Upper lobe of left lung (tissue), 4 donors: ENCODE measurements at regions not wholly inside any gene's neighbourhood (a gene's known extent, or its start where the extent isn't known, plus 50 kb on each side); places are given as distances from the start of the nearest gene placed in this dataset.

ENCODE experiments used
- EP300 ChIP-seq, 4 donors: sonication (generic); formaldehyde crosslinking; IDR thresholded peaks; one replicate each; pipeline ENCODE4 v1.5.1; 2017; ENCODE audit warnings: antibody characterized with exemption in 4 of 4, control low read depth in 2 of 4
- POLR2A ChIP-seq, 4 donors: fragments of 450-650 bp; IDR thresholded peaks; one replicate each; pipeline ENCODE4 v1.5.1; 2016 to 2017; ENCODE audit warnings: antibody characterized with exemption in 4 of 4, mild to moderate bottlenecking in 2 of 4
- POLR2AphosphoS5 ChIP-seq, 2 donors: sonication (generic); formaldehyde crosslinking; IDR thresholded peaks; one replicate each; pipeline ENCODE4 v1.5.1; 2017; ENCODE audit warnings: antibody characterized with exemption in 2 of 2
- TF ChIP-seq, protein P1 (sequence below), 6 experiments: fragments of 450-650 bp in 4 of 6; fragments of 200-600 bp in 2 of 6; sonication (generic) in 2 of 6; IDR thresholded peaks; one replicate each; pipeline ENCODE4 v1.5.1; 2016 to 2019; ENCODE audit warnings: antibody characterized with exemption in 6 of 6

DNA sequence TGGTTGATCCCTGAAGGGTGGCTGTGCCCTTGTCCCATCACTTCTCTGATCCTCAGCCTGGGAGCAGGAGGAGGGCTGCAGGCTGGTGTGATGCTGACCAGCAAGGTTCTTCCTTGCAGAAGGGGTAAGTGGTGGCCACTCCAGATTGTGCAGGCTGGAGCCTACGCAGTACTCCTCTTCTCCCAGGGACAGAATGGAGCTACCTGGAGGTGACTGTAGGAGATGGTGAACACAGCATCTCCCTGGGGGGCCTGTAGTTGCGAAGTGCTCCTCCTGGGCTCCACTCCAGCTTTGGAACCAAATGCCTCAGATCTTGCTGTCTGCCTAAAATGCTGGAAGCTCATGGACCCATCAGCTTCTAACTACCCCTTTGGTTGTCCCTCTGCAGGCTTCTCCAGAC lies 323.6 kb upstream of the PODXL start:
- TF ChIP-seq, protein P1, sequence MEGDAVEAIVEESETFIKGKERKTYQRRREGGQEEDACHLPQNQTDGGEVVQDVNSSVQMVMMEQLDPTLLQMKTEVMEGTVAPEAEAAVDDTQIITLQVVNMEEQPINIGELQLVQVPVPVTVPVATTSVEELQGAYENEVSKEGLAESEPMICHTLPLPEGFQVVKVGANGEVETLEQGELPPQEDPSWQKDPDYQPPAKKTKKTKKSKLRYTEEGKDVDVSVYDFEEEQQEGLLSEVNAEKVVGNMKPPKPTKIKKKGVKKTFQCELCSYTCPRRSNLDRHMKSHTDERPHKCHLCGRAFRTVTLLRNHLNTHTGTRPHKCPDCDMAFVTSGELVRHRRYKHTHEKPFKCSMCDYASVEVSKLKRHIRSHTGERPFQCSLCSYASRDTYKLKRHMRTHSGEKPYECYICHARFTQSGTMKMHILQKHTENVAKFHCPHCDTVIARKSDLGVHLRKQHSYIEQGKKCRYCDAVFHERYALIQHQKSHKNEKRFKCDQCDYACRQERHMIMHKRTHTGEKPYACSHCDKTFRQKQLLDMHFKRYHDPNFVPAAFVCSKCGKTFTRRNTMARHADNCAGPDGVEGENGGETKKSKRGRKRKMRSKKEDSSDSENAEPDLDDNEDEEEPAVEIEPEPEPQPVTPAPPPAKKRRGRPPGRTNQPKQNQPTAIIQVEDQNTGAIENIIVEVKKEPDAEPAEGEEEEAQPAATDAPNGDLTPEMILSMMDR (IDR thresholded peaks at IDR 0.05): no peak
- TF ChIP-seq POLR2A (IDR thresholded peaks at IDR 0.05) (no peak), POLR2AphosphoS5 (IDR thresholded peaks at IDR 0.05) (no peak), EP300 (IDR thresholded peaks at IDR 0.05) (no peak)
